Hepatocyte (in vitro differentiated cells): ENCODE measurements at regions not wholly inside any gene's neighbourhood (a gene's known extent, or its start where the extent isn't known, plus 50 kb on each side); places are given as distances from the start of the nearest gene placed in this dataset.

ENCODE experiments used
- DNase-seq: peaks from one replicate; pipeline ENCODE4 v3.0.0-alpha.2; 2016; ENCODE audit warnings: low spot score
- H2AFZ ChIP-seq: fragments of 200-600 bp; sonication (generic); 2 replicates; pipeline ENCODE4 v1.6.0; 2016; ENCODE audit warnings: antibody characterized with exemption, mild to moderate bottlenecking
- H3K27ac ChIP-seq: fragments of 200-600 bp; sonication (generic); 2 replicates; pipeline ENCODE4 v1.5.1; 2016; ENCODE audit warnings: mild to moderate bottlenecking
- H3K27me3 ChIP-seq: fragments of 200-600 bp; sonication (generic); 2 replicates; pipeline ENCODE4 v1.6.1; 2016
- H3K36me3 ChIP-seq: fragments of 200-600 bp; sonication (generic); replicated peaks from 2 replicates; pipeline ENCODE4 v1.5.1; 2016; ENCODE audit warnings: low read depth; ENCODE audit not compliant: insufficient read depth
- H3K4me1 ChIP-seq: fragments of 200-600 bp; sonication (generic); 2 replicates; pipeline ENCODE4 v1.5.1; 2016; ENCODE audit warnings: mild to moderate bottlenecking, moderate library complexity; ENCODE audit not compliant: insufficient read depth
- H3K4me2 ChIP-seq: fragments of 200-600 bp; sonication (generic); 2 replicates; pipeline ENCODE4 v1.6.0; 2016
- H3K4me3 ChIP-seq: fragments of 200-600 bp; sonication (generic); 2 replicates; pipeline ENCODE4 v1.5.1; 2016; ENCODE audit warnings: mild to moderate bottlenecking
- H3K79me2 ChIP-seq: fragments of 200-600 bp; sonication (generic); 2 replicates; pipeline ENCODE4 v1.6.0; 2017; ENCODE audit warnings: mild to moderate bottlenecking
- H3K9me2 ChIP-seq: fragments of 200-600 bp; sonication (generic); replicated peaks from 2 replicates; pipeline ENCODE4 v1.6.0; 2017; ENCODE audit warnings: mild to moderate bottlenecking; ENCODE audit not compliant: insufficient read depth
- H3K9me3 ChIP-seq: fragments of 200-600 bp; sonication (generic); 2 replicates; pipeline ENCODE4 v1.5.1; 2016; ENCODE audit warnings: low read depth, mild to moderate bottlenecking
- H4K20me1 ChIP-seq: fragments of 200-600 bp; sonication (generic); 2 replicates; pipeline ENCODE4 v1.6.0; 2016; ENCODE audit warnings: mild to moderate bottlenecking; ENCODE audit not compliant: insufficient read depth, poor library complexity, severe bottlenecking
- EZH2 ChIP-seq: fragments of 200-600 bp; sonication (generic); IDR thresholded peaks from 2 replicates; pipeline ENCODE4 v1.6.1; 2016; ENCODE audit warnings: antibody characterized with exemption, mild to moderate bottlenecking, borderline replicate concordance
- EZH2phosphoT487 ChIP-seq: fragments of 200-600 bp; sonication (generic); IDR thresholded peaks from one replicate; pipeline ENCODE4 v1.6.1; 2018; ENCODE audit warnings: antibody characterized with exemption, mild to moderate bottlenecking, low read depth, moderate library complexity; ENCODE audit not compliant: unreplicated experiment, severe bottlenecking
- WGBS: methylation state at CpG from one replicate; pipeline ENCODE4 v1.1.6; 2016; ENCODE audit warnings: low lambda C conversion rate; ENCODE audit errors: missing lambda C conversion rate; 5-methylcytosine and 5-hydroxymethylcytosine counted together
- TF ChIP-seq, protein P1 (sequence below): fragments of 200-600 bp; sonication (generic); IDR thresholded peaks from 2 replicates; pipeline ENCODE4 v1.5.1; 2016; ENCODE audit warnings: antibody characterized with exemption, mild to moderate bottlenecking; ENCODE audit not compliant: poor library complexity

DNA sequence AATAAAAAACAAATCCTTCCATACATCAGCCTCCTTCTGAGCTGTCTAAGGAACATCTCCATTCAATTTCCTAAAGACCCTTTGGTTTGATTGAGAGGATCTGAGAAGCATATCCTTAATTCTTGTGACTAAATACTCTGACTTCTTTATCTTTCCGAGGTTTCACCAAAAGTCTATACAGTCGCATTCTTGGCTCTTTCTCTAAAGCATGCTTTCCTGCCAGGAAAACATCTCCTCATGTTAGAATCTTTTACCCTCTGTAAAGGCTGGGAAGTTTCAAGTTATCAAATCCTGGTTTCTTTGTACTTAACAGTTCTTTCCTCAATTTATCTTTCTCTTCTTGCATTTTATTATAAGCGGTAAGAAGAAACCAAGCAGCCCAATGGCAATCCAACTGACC is 630.4 kb downstream of the PTPRC start:
- Histone ChIP-seq H3K36me3 (no peaks in the 10 kb centered on the region), H3K9me2 (no peaks in the 10 kb centered on the region), H2AFZ (no peak overlapping the region), H3K79me2 (no peaks in the 10 kb centered on the region), H3K9me3 (no peaks in the 10 kb centered on the region), H3K27ac (no peak overlapping the region), H3K4me3 (no peak overlapping the region), H3K27me3 (no peaks in the 10 kb centered on the region), H4K20me1 (no peaks in the 10 kb centered on the region), H3K4me1 (peaks cover 17% of the 10 kb centered on the region), H3K4me2 (no peak overlapping the region)
- DNase-seq, result no peak
- WGBS, result 89% methylated on average over 3 of the region's 3 CpGs
- TF ChIP-seq EZH2 (no peak), EZH2phosphoT487 (no peak)
- TF ChIP-seq, protein P1, sequence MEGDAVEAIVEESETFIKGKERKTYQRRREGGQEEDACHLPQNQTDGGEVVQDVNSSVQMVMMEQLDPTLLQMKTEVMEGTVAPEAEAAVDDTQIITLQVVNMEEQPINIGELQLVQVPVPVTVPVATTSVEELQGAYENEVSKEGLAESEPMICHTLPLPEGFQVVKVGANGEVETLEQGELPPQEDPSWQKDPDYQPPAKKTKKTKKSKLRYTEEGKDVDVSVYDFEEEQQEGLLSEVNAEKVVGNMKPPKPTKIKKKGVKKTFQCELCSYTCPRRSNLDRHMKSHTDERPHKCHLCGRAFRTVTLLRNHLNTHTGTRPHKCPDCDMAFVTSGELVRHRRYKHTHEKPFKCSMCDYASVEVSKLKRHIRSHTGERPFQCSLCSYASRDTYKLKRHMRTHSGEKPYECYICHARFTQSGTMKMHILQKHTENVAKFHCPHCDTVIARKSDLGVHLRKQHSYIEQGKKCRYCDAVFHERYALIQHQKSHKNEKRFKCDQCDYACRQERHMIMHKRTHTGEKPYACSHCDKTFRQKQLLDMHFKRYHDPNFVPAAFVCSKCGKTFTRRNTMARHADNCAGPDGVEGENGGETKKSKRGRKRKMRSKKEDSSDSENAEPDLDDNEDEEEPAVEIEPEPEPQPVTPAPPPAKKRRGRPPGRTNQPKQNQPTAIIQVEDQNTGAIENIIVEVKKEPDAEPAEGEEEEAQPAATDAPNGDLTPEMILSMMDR, result no peak

DNA sequence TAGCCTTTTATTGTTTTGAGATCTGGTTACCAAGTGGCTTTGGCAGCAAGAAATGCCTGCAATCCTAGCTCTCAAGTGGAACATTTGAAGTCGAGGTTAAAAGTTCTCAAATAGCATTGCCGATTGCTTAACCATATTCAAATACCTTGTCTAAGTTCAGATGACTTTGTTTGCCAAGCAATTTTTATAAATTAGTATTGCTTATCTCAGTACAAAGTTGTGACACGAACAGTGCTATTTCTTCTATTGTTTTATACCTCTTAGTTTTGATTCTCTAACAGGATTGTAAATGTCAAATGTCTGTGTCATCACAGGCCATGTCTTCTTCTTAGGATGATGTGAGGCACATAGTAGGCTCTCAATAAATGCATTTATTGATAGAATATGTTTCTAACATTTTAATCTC is 633.3 kb downstream of the PTPRC start:
- Histone ChIP-seq H3K36me3 (no peaks in the 10 kb centered on the region), H3K4me2 (no peak overlapping the region), H3K27ac (peak overlapping the region; percentile 29), H3K4me1 (peaks cover 17% of the 10 kb centered on the region), H3K27me3 (no peaks in the 10 kb centered on the region), H4K20me1 (no peaks in the 10 kb centered on the region), H3K9me2 (no peaks in the 10 kb centered on the region), H3K79me2 (no peaks in the 10 kb centered on the region), H2AFZ (no peak overlapping the region), H3K4me3 (no peak overlapping the region), H3K9me3 (no peaks in the 10 kb centered on the region)
- WGBS, result 46% methylated on average over 3 of the region's 3 CpGs
- TF ChIP-seq EZH2 (no peak), EZH2phosphoT487 (no peak)
- TF ChIP-seq, protein P1, result no peak
- peak; percentile 8 for DNase-seq

DNA sequence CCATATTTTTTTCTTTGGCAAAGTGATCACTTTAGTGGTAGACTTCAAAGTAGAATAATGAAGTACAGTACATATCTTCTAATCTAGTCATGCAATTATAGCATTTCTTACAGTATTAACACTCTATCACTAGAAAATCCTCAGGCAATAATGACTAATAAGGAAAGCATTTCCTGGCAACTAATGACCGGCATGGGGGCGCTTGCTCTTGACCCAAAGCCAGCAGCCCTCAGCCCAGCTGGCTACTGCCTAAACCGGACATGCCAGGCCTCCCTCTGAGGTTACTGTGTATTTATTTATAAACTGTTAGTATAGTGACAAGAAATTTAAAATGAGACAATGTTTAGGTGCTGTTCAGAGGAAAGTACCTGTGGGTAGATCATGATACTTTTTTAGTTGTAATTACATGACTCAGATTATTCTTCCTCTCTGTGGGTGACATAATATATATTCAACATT is 633.8 kb downstream of the PTPRC start:
- WGBS, result 41% methylated on average over 3 of the region's 3 CpGs
- TF ChIP-seq, protein P1, result no peak
- TF ChIP-seq EZH2phosphoT487, result no peak
- no peak for TF ChIP-seq EZH2
- H3K27me3 ChIP-seq, result no peaks in the 10 kb centered on the region
- H3K36me3 ChIP-seq, result no peaks in the 10 kb centered on the region
- DNase-seq, result peak; percentile 15
- no peak overlapping the region for H2AFZ ChIP-seq
- H3K79me2 ChIP-seq, result no peaks in the 10 kb centered on the region
- H3K9me3 ChIP-seq, result no peaks in the 10 kb centered on the region
- no peak overlapping the region for H3K4me2 ChIP-seq
- H3K4me1 ChIP-seq, result peaks cover 17% of the 10 kb centered on the region
- no peak overlapping the region for H3K4me3 ChIP-seq
- no peaks in the 10 kb centered on the region for H4K20me1 ChIP-seq
- H3K27ac ChIP-seq, result peak overlapping the region; percentile 29
- H3K9me2 ChIP-seq, result no peaks in the 10 kb centered on the region
